Sciatic nerve (tissue), 2 donors: ENCODE measurements at regions not wholly inside any gene's neighbourhood (a gene's known extent, or its start where the extent isn't known, plus 50 kb on each side); places are given as distances from the start of the nearest gene placed in this dataset.
A peak's percentile ranks its signal among the peaks of the same experiment; 100 is the strongest.
"Not testable (repeated sequence)": the region's sequence is repeated elsewhere in the genome, so short reads cannot be mapped to it uniquely, and the experiment has no call there.

Experiments
- ATAC-seq: fragments of 200-7000 bp; cut with Tn5 transposase; one replicate; pipeline ENCODE4 v1.9.1; 2020; ENCODE audit warnings: mild to moderate bottlenecking, moderate library complexity
- DNase-seq: peaks from one replicate; pipeline ENCODE4 v3.0.0-alpha.2; 2020; ENCODE audit warnings: low spot score
- intact Hi-C: fragments of 100-400 bp; cut with DNase I; formaldehyde crosslinking; loops from one replicate; pipeline ENCODE4 v1.14.2; 2022
- donor health status: DM: no; HTN: no; CAD: no.
- donor health status: DM: no; HTN: no; CAD: no.

- intact Hi-C loops = no loop called here
- ATAC-seq (no peak), DNase-seq (no peak)
These were observed 214.5 kb upstream of the SLC8A1 start for GRCh38 chr2:40666398-40666797.

DNA sequence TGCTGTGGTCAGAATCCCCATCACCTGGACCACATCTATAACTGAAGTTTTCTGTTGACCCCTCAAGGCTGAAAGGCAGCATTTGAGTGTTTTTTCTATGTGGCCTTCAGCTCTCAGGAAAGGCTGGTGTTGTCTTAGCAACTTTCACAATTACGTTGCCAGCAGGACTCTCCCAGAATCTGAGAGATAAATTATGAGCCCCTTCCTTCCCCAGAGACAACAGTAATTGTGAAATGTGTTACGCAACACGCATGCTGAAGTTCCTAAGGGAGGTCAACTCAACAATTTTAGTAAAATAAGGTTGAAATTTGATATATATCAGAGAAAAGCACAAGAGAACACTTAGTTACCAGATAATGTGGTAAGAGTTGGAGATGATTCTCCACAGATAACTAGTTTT is 216.5 kb upstream of the SLC8A1 start:
- ATAC-seq = peak; percentile 98
- intact Hi-C loops = no loop called here
- DNase-seq = no peak

- intact Hi-C loops, DNase-seq, ATAC-seq: not testable (repeated sequence)
These were observed 224.4 kb upstream of the SLC8A1 start for GRCh38 chr2:40676134-40676790.

DNA sequence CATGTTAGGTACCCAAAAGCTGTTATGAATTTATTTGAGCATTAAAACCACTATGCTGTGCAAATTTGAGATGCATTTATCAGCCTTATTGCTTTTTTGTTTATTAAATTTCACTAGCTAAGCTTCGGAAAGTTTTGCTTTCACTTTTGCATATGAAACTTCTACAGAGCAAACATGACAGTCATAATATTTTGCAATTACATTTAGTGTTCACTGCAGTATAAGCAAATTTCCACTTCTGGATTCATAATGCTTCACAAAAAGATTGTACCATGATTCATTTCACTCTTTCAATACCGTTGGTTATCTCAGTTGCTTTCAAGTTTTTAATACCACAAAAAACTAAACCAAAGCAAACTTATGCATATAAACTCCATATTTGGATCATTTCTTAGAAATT is 228.7 kb upstream of the SLC8A1 start:
- intact Hi-C loops = no loop called here
- DNase-seq = no peak
- no peak for ATAC-seq

- ATAC-seq (no peak), DNase-seq (no peak)
- intact Hi-C loops = no loop called here
These were observed 238.1 kb upstream of the SLC8A1 start for GRCh38 chr2:40690036-40690435.

GRCh38 chr2:40690525-40690924 is 238.6 kb upstream of the SLC8A1 start:
- DNase-seq = no peak
- peak; percentile 57 for ATAC-seq
- intact Hi-C loops = no loop called here

DNA sequence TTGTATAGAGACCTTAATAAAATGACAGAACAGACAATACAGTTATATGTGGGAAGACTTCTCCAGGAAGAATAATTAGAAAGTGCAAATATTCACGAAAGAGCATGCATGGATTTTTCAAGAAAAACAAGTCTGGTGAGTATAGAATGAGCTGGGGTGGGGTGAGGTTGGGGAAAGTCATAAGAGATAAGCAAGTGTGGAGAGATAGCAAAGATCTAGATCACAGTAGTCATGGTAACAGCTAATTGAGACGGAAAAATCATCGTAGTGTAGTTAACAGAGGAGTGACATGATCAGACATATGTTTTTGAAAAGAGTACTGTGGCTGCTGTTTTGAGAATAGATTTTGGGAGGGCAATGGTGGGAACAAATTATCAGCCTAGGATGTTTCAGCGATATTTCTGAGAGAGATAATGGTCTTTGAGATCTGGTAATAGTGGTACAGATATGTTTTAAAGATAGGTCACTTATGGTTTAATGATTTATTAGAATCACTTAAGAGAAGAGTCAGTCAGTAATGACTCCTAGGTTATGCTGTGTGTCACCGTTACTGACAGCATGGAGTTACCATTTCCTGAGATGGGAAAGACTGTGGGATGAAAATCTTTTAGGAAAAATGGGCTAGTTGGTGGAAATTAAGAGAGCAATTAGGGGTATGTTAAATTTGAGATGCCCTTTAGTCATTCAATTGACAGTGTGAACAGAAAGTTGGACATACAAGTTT is 248.5 kb upstream of the SLC8A1 start:
- intact Hi-C loops = no loop called here
- DNase-seq = no peak
- ATAC-seq = no peak

GRCh38 chr2:40712197-40712894 is 260.5 kb upstream of the SLC8A1 start:
- ATAC-seq, intact Hi-C loops, DNase-seq: not testable (repeated sequence)

DNA sequence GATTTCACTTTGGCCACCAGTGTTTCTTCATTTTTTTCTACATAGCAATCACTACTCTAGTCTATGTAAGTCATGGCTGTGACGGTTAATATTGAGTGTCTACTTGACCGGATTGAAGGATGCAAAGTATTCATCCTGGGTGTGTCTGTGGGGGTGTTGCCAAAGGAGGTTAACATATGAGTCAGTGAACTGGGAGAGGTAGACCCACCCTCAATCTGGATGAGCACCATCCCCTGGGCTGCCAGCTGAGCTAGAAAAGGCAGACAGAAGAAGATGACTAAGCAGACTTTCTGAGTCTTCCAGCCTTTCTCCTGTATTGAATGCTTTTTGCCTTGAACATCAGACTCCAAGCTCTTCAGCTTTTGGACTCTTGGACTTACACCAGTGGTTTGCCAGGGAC is 265.0 kb upstream of the SLC8A1 start:
- no peak for ATAC-seq
- no peak for DNase-seq
- intact Hi-C loops = no loop called here

GRCh38 chr2:40719414-40719813 is 267.5 kb upstream of the SLC8A1 start:
- intact Hi-C loops = no loop called here
- ATAC-seq = no peak
- no peak for DNase-seq

GRCh38 chr2:40721595-40721994 is 269.7 kb upstream of the SLC8A1 start:
- DNase-seq = no peak
- no peak for ATAC-seq
- intact Hi-C loops = no loop called here

DNA sequence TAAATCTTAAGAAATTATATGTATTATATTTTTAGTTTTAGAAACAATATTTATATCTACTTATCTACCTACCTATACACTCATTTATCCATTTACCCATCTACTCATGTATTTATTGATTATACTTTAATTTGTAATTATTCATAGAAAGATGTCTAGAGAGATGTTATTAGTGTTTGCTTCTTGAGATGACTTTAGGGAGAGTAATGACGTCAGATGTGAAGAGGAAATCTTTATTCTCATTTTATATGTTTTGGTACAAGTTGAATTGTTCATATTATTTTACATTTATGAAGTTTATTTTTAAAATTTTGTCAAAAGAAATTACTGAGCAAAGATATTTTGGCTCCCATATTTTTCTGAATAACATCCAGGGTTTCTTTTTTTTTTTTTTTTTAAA is 271.3 kb upstream of the SLC8A1 start:
- ATAC-seq (no peak), DNase-seq (no peak)
- intact Hi-C loops = no loop called here

DNA sequence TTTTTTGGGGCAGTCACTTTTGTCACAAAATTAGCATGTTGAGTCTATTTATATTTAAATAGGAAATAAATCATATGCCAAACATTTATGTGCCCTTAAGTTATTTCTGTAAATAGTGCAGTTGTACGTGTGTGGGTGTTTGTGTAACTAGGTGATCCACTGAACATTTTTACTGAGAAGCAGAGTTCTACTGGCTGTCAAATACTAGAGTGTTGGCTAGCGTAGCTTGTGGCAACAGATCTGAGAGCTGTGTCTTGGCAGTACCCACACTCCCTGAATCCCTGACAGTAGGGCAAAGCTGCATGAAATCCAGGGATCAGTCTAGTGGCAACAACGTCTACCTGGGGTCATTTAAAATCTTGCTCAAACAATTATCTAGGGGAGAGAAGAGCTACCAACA is 273.1 kb upstream of the SLC8A1 start:
- ATAC-seq = no peak
- no peak for DNase-seq
- intact Hi-C loops = no loop called here

- no peak for DNase-seq
- ATAC-seq = no peak
- intact Hi-C loops = no loop called here
These were observed 274.1 kb upstream of the SLC8A1 start for GRCh38 chr2:40725950-40726349.

DNA sequence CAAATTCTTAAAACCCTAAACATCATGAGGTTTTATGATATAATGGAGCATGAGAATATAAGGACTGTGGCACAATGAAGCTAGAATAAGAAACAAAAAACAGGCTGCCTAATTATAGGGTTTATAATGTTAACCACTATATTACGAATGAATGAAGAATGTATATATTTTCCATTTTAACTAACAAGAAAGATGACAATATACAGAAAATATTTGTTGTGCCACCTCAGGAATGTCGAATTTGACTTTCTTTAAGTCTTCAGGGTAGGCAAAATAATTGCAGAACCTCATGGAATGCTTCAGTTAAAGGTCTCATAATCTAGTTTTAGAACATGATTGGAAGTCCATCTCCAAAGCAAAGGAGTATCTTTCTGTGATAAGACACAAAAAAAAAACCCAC is 282.9 kb upstream of the SLC8A1 start:
- intact Hi-C loops = no loop called here

DNA sequence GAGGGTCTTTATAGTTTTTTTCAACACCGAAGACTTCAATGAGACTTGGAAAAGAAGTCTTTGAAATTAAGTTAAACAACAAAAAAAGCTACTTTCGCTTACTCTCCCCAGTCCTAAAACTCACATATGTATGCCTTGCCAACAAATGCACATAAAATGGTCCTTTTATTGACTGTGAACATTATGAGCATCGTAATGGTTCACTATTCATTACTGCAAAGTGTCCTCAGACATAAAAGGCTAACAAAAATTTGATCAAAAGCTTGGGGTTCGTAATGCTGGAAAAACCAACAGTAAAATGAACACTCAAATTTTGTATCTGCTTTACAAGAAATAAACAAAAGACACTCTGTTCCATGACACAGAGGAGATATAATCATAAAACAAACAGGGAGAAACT is 285.3 kb upstream of the SLC8A1 start:
- intact Hi-C loops = no loop called here
- ATAC-seq (no peak), DNase-seq (no peak)

More for the DNA sequence above, 282.9 kb upstream of the SLC8A1 start:
- DNase-seq (no peak), ATAC-seq (no peak)

- intact Hi-C loops = no loop called here
- DNase-seq (no peak), ATAC-seq (no peak)
These were observed 288.5 kb upstream of the SLC8A1 start for GRCh38 chr2:40740419-40740818.

- ATAC-seq = no peak
- intact Hi-C loops = no loop called here
- DNase-seq = no peak
These were observed 289.6 kb upstream of the SLC8A1 start for GRCh38 chr2:40741532-40741931.

DNA sequence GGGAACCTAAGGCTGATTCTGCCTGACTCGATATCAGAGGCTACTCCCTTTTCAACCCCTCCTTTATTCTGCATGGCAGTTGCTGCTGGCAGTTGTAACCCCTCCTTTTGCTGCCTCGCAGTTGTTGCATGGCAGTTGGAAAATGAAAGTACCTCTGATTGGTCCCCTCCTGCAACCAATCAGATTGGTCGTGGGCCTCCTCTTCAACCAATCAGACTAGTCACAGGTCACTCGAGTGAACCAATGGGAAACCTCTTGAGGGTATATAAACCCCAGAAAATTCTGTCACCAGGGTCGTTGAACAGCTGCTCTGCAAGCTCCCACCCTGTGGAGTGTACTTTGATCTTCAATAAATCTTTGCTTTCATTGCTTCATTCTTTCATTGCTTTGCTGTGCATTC is 294.3 kb upstream of the SLC8A1 start:
- intact Hi-C loops = no loop called here
- ATAC-seq = no peak
- no peak for DNase-seq

DNA sequence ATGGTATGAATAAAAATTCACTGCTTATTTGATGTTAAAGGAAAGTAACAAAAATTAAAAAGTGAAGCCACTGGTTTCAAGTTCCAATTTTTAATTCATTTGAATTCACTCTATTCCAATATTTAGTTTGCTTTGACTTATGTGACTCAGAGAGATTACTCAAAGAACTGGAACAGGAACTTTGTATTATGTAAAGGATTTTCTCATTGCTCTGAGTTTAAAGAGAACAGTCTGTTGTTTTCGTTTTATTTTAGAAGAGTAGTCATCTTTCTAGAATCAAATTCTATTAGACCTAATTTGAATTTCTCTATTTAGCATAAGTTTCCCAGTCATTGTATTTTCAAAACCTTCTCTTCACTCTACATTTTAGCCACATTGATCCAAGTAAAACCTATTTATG is 300.1 kb upstream of the SLC8A1 start:
- DNase-seq (no peak), ATAC-seq (no peak)
- intact Hi-C loops = no loop called here
